Central memory CD8-positive, alpha-beta T cell (primary cell): ENCODE measurements at regions not wholly inside any gene's neighbourhood (a gene's known extent, or its start where the extent isn't known, plus 50 kb on each side); places are given as distances from the start of the nearest gene placed in this dataset.

ENCODE experiments used
- ATAC-seq: fragments of 150-1000 bp; cut with Tn5 transposase; replicated peaks from 2 replicates; pipeline ENCODE4 v1.10.0; 2022; ENCODE audit warnings: mild to moderate bottlenecking, moderate FRiP score, moderate number of reproducible peaks; ENCODE audit not compliant: poor library complexity, severe bottlenecking; ENCODE audit errors: extremely low read depth
- DNase-seq, 2 donors: peaks; one replicate each; pipeline ENCODE4 v3.0.0; 2021; ENCODE audit warnings: low spot score in 2 of 2
- H3K27ac Mint-ChIP-seq: one replicate; pipeline ENCODE4 v1.8.0; 2022; ENCODE audit warnings: low read depth, mild to moderate bottlenecking, moderate library complexity, mixed read lengths
- H3K27me3 Mint-ChIP-seq: one replicate; pipeline ENCODE4 v1.8.0; 2022; ENCODE audit warnings: mixed read lengths
- H3K36me3 Mint-ChIP-seq: one replicate; pipeline ENCODE4 v1.8.0; 2022; ENCODE audit warnings: mild to moderate bottlenecking, moderate library complexity, mixed read lengths; ENCODE audit not compliant: insufficient read depth
- H3K4me1 Mint-ChIP-seq: one replicate; pipeline ENCODE4 v1.8.0; 2022; ENCODE audit warnings: mixed read lengths
- H3K4me3 Mint-ChIP-seq: one replicate; pipeline ENCODE4 v1.8.0; 2022; ENCODE audit warnings: mild to moderate bottlenecking, moderate library complexity, mixed read lengths
- H3K9me3 Mint-ChIP-seq: one replicate; pipeline ENCODE4 v1.8.0; 2022; ENCODE audit warnings: mixed read lengths

- Mint-ChIP-seq H3K36me3 (peaks cover 10% of the 10 kb centered on the region), H3K9me3 (no peaks in the 10 kb centered on the region), H3K4me1 (peaks cover 44% of the 10 kb centered on the region), H3K27me3 (no peaks in the 10 kb centered on the region), H3K27ac (no peak overlapping the region), H3K4me3 (no peak overlapping the region)
- DNase-seq, result no peak
- no peak for ATAC-seq
Measured at GRCh38 chr14:65864549-65864948, 452.0 kb downstream of the FUT8 start.

- Mint-ChIP-seq H3K36me3 (peaks cover 10% of the 10 kb centered on the region), H3K4me3 (no peak overlapping the region), H3K27me3 (no peaks in the 10 kb centered on the region), H3K4me1 (peaks cover 44% of the 10 kb centered on the region), H3K9me3 (no peaks in the 10 kb centered on the region), H3K27ac (no peak overlapping the region)
- DNase-seq, result no peak
- ATAC-seq, result no peak
Measured at GRCh38 chr14:65864984-65865383, 452.5 kb downstream of the FUT8 start.

- Mint-ChIP-seq H3K4me1 (peaks cover 35% of the 10 kb centered on the region), H3K4me3 (no peak overlapping the region), H3K36me3 (peaks cover 10% of the 10 kb centered on the region), H3K27ac (no peak overlapping the region), H3K9me3 (no peaks in the 10 kb centered on the region), H3K27me3 (no peaks in the 10 kb centered on the region)
- ATAC-seq (no peak), DNase-seq (no peak)
Measured at GRCh38 chr14:65866448-65866847, 453.9 kb downstream of the FUT8 start.

- Mint-ChIP-seq H3K27me3 (no peaks in the 10 kb centered on the region), H3K27ac (no peak overlapping the region), H3K9me3 (no peaks in the 10 kb centered on the region), H3K36me3 (peaks cover 8% of the 10 kb centered on the region), H3K4me3 (no peak overlapping the region), H3K4me1 (peaks cover 31% of the 10 kb centered on the region)
- no peak for ATAC-seq
- DNase-seq, result no peak
Measured at GRCh38 chr14:65866886-65867285, 454.4 kb downstream of the FUT8 start.

GRCh38 chr14:65867333-65867732, 454.8 kb downstream of the FUT8 start:
- H3K36me3 Mint-ChIP-seq, result peaks cover 5% of the 10 kb centered on the region

GRCh38 chr14:65872536-65872935, 460.0 kb downstream of the FUT8 start:
- ATAC-seq, result no peak
- no peaks in the 10 kb centered on the region for H3K27me3 Mint-ChIP-seq
- no peak overlapping the region for H3K4me3 Mint-ChIP-seq
- no peak for DNase-seq
- H3K27ac Mint-ChIP-seq, result no peak overlapping the region
- no peaks in the 10 kb centered on the region for H3K9me3 Mint-ChIP-seq
- no peaks in the 10 kb centered on the region for H3K4me1 Mint-ChIP-seq
- H3K36me3 Mint-ChIP-seq, result no peaks in the 10 kb centered on the region

More at GRCh38 chr14:65867333-65867732, 454.8 kb downstream of the FUT8 start:
- H3K4me3 Mint-ChIP-seq, result no peak overlapping the region
- no peaks in the 10 kb centered on the region for H3K27me3 Mint-ChIP-seq
- no peak overlapping the region for H3K27ac Mint-ChIP-seq
- H3K9me3 Mint-ChIP-seq, result no peaks in the 10 kb centered on the region
- peaks cover 27% of the 10 kb centered on the region for H3K4me1 Mint-ChIP-seq
- DNase-seq (no peak), ATAC-seq (no peak)

- no peak for DNase-seq
- no peak overlapping the region for H3K4me3 Mint-ChIP-seq
- peaks cover 17% of the 10 kb centered on the region for H3K4me1 Mint-ChIP-seq
- no peaks in the 10 kb centered on the region for H3K27me3 Mint-ChIP-seq
- no peak for ATAC-seq
- H3K27ac Mint-ChIP-seq, result no peak overlapping the region
- no peaks in the 10 kb centered on the region for H3K9me3 Mint-ChIP-seq
- H3K36me3 Mint-ChIP-seq, result no peaks in the 10 kb centered on the region
Measured at GRCh38 chr14:65877166-65877565, 464.6 kb downstream of the FUT8 start.

GRCh38 chr14:65877624-65878023, 465.1 kb downstream of the FUT8 start:
- Mint-ChIP-seq H3K36me3 (no peaks in the 10 kb centered on the region), H3K27ac (no peak overlapping the region), H3K4me1 (peaks cover 18% of the 10 kb centered on the region), H3K9me3 (no peaks in the 10 kb centered on the region), H3K27me3 (no peaks in the 10 kb centered on the region), H3K4me3 (no peak overlapping the region)
- DNase-seq (no peak), ATAC-seq (no peak)

GRCh38 chr14:65878586-65878985, 466.1 kb downstream of the FUT8 start:
- DNase-seq, result no peak
- H3K27ac Mint-ChIP-seq, result no peak overlapping the region
- ATAC-seq, result no peak
- no peak overlapping the region for H3K4me3 Mint-ChIP-seq
- H3K36me3 Mint-ChIP-seq, result no peaks in the 10 kb centered on the region
- H3K9me3 Mint-ChIP-seq, result no peaks in the 10 kb centered on the region
- peaks cover 18% of the 10 kb centered on the region for H3K4me1 Mint-ChIP-seq
- H3K27me3 Mint-ChIP-seq, result no peaks in the 10 kb centered on the region

- Mint-ChIP-seq H3K36me3 (no peaks in the 10 kb centered on the region), H3K27me3 (no peaks in the 10 kb centered on the region), H3K27ac (no peak overlapping the region), H3K9me3 (no peaks in the 10 kb centered on the region), H3K4me3 (no peak overlapping the region), H3K4me1 (peaks cover 18% of the 10 kb centered on the region)
- no peak for ATAC-seq
- DNase-seq, result no peak
Measured at GRCh38 chr14:65879248-65880009, 466.9 kb downstream of the FUT8 start.

- H3K27ac Mint-ChIP-seq, result no peak overlapping the region
- DNase-seq (no peak), ATAC-seq (no peak)
- peaks cover 18% of the 10 kb centered on the region for H3K4me1 Mint-ChIP-seq
- H3K4me3 Mint-ChIP-seq, result no peak overlapping the region
- no peaks in the 10 kb centered on the region for H3K27me3 Mint-ChIP-seq
- no peaks in the 10 kb centered on the region for H3K36me3 Mint-ChIP-seq
- H3K9me3 Mint-ChIP-seq, result no peaks in the 10 kb centered on the region
Measured at GRCh38 chr14:65880507-65880906, 468.0 kb downstream of the FUT8 start.

GRCh38 chr14:65881642-65882041, 469.1 kb downstream of the FUT8 start:
- no peak for DNase-seq
- Mint-ChIP-seq H3K36me3 (no peaks in the 10 kb centered on the region), H3K27ac (no peak overlapping the region), H3K9me3 (no peaks in the 10 kb centered on the region), H3K27me3 (no peaks in the 10 kb centered on the region), H3K4me3 (no peak overlapping the region), H3K4me1 (peaks cover 18% of the 10 kb centered on the region)
- ATAC-seq, result no peak

GRCh38 chr14:65888677-65889076, 476.1 kb downstream of the FUT8 start:
- Mint-ChIP-seq H3K27ac (no peak overlapping the region), H3K4me1 (no peaks in the 10 kb centered on the region), H3K9me3 (peaks cover 6% of the 10 kb centered on the region), H3K27me3 (no peaks in the 10 kb centered on the region), H3K4me3 (no peak overlapping the region), H3K36me3 (no peaks in the 10 kb centered on the region)
- ATAC-seq (no peak), DNase-seq (no peak)
